HuH-7 (cell line): ENCODE measurements at regions not wholly inside any gene's neighbourhood (a gene's known extent, or its start where the extent isn't known, plus 50 kb on each side); places are given as distances from the start of the nearest gene placed in this dataset.
"Not testable (repeated sequence)": the region's sequence is repeated elsewhere in the genome, so short reads cannot be mapped to it uniquely, and the experiment has no call there.

Source experiments
- DNase-seq: peaks from one replicate; pipeline ENCODE4 v3.0.0; 2011; ENCODE audit warnings: low spot score

DNA sequence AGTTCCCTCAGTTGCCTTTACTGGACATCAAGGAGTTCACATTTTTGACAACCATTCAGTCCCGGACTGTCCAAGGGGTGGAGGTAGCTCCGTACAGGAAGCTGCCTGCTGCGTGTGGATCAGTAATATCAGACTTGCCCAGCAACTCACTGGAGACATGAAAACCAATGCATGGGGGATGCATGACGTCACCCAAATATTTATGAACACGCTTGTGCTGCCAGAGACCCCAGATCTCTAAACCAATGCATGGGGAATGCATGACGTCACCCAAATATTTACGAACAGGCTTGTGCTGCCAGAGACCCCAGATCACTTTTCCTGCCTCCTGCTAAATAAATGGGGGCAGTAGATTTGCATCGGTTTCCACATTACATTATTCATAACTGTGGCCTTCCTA lies 2137.4 kb upstream of the DEFB115 start:
- DNase-seq: not testable (repeated sequence)

GRCh38 chr20:29120575-29120974 lies 2136.9 kb upstream of the DEFB115 start:
- DNase-seq: not testable (repeated sequence)

- not testable (repeated sequence) for DNase-seq
Measured at GRCh38 chr20:29122784-29123183, 2134.7 kb upstream of the DEFB115 start.

- no peak for DNase-seq
Measured at GRCh38 chr20:29123861-29124260, 2133.6 kb upstream of the DEFB115 start.
